Right cardiac atrium (tissue), 5 donors: ENCODE measurements at regions not wholly inside any gene's neighbourhood (a gene's known extent, or its start where the extent isn't known, plus 50 kb on each side); places are given as distances from the start of the nearest gene placed in this dataset.

Experiments
- ATAC-seq, 2 donors: fragments of 200-7000 bp; cut with Tn5 transposase; one replicate each; pipeline versions ENCODE4 v1.8.0 to v1.9.1; 2020; ENCODE audit warnings: moderate library complexity in 2 of 2, mild to moderate bottlenecking in 1 of 2
- DNase-seq, 3 donors: peaks; one replicate each; pipeline ENCODE4 v3.0.0-alpha.2; 2020
- H3K27ac ChIP-seq: one replicate; pipeline ENCODE4 v1.5.1; 2013; ENCODE audit warnings: mild to moderate bottlenecking, low read length, control low read depth, moderate library complexity
- H3K27me3 ChIP-seq: one replicate; pipeline ENCODE4 v1.6.1; 2013; ENCODE audit not compliant: control insufficient read depth, insufficient read depth
- H3K4me1 ChIP-seq: one replicate; pipeline ENCODE4 v1.6.1; 2013; ENCODE audit warnings: low read length; ENCODE audit not compliant: control insufficient read depth, insufficient read depth
- H3K4me3 ChIP-seq: one replicate; pipeline ENCODE4 v1.5.1; 2013; ENCODE audit warnings: low read length, control low read depth
- H3K9me3 ChIP-seq: one replicate; pipeline ENCODE4 v1.6.1; 2013; ENCODE audit warnings: low read length; ENCODE audit not compliant: control insufficient read depth
- WGBS: extraction: QIAGEN DNeasy Blood & Tissue Kit; methylation state at CpG from one replicate; pipeline ENCODE4 v1.1.7; 2013; 5-methylcytosine and 5-hydroxymethylcytosine counted together
- intact Hi-C, 4 donors: fragments of 100-400 bp; cut with DNase I; formaldehyde crosslinking; loops; one replicate each; pipeline versions ENCODE4 v1.11.0 to v1.14.0; 2022 to 2023
- donor health status: healthy with polysubstance abuse.
- donor health status: DM: no; HTN: yes; CAD: no.
- donor health status: DM: no; HTN: no; CAD: no.
- donor health status: DM: no; HTN: yes; CAD: no; lungs with severe emphysema.
- donor health status: DM: yes; HTN: yes; CAD: no.

- Histone ChIP-seq H3K4me1 (peaks cover 12% of the 10 kb centered on the region), H3K27ac (no peak overlapping the region), H3K9me3 (no peaks in the 10 kb centered on the region), H3K27me3 (no peaks in the 10 kb centered on the region), H3K4me3 (no peak overlapping the region)
- DNase-seq (no peak), ATAC-seq (no peak)
- 98% methylated on average over 3 of the region's 3 CpGs for WGBS
- intact Hi-C loops: no loop called here
These were observed 128.4 kb upstream of the COL21A1 start for GRCh38 chr6:56375806-56376205.

GRCh38 chr6:56374841-56375369 is 127.5 kb upstream of the COL21A1 start:
- ATAC-seq: peak; percentile 78 to 88
- Histone ChIP-seq H3K4me3 (no peak overlapping the region), H3K4me1 (peaks cover 12% of the 10 kb centered on the region), H3K27me3 (no peaks in the 10 kb centered on the region), H3K27ac (no peak overlapping the region), H3K9me3 (no peaks in the 10 kb centered on the region)
- WGBS: 43% methylated on average over 4 of the region's 4 CpGs
- DNase-seq: peak; percentile 28 to 66 (median 50)
- intact Hi-C loops: no loop called here

- 57% methylated on average over 3 of the region's 3 CpGs for WGBS
- DNase-seq (no peak), ATAC-seq (no peak)
- peaks cover 12% of the 10 kb centered on the region for H3K4me1 ChIP-seq
- H3K27ac ChIP-seq: no peak overlapping the region
- intact Hi-C loops: no loop called here
- no peaks in the 10 kb centered on the region for H3K9me3 ChIP-seq
- no peaks in the 10 kb centered on the region for H3K27me3 ChIP-seq
- no peak overlapping the region for H3K4me3 ChIP-seq
These were observed 125.1 kb upstream of the COL21A1 start for GRCh38 chr6:56372406-56372995.

- 30% methylated on average over 2 of the region's 2 CpGs for WGBS
- DNase-seq (no peak), ATAC-seq (peak; percentile 72 to 90)
- no peaks in the 10 kb centered on the region for H3K27me3 ChIP-seq
- H3K27ac ChIP-seq: peak overlapping the region; percentile 58
- H3K4me1 ChIP-seq: peaks cover 14% of the 10 kb centered on the region
- no peaks in the 10 kb centered on the region for H3K9me3 ChIP-seq
- H3K4me3 ChIP-seq: no peak overlapping the region
- intact Hi-C loops: no loop called here
These were observed 123.3 kb upstream of the COL21A1 start for GRCh38 chr6:56370561-56371211.

- Histone ChIP-seq H3K27ac (peak overlapping the region; percentile 48), H3K27me3 (no peaks in the 10 kb centered on the region), H3K4me3 (no peak overlapping the region), H3K9me3 (no peaks in the 10 kb centered on the region), H3K4me1 (peaks cover 14% of the 10 kb centered on the region)
- intact Hi-C loops: no loop called here
- 54% methylated on average over 10 of the region's 10 CpGs for WGBS
- peak; percentile 52 to 81 for ATAC-seq
- peak; percentile 33 to 65 (median 64) for DNase-seq
These were observed 122.8 kb upstream of the COL21A1 start for GRCh38 chr6:56370127-56370540.

GRCh38 chr6:56368491-56368890 is 121.1 kb upstream of the COL21A1 start:
- H3K27ac ChIP-seq: no peak overlapping the region

GRCh38 chr6:56366141-56366852 is 118.9 kb upstream of the COL21A1 start:
- intact Hi-C loops: loop anchor here in 1 of 4 donors (10.0 kb wide), 1 partner anchor 99 kb away; no protein-coding TSS in a partner anchor
- WGBS: 66% methylated on average over 6 of the region's 6 CpGs
- no peaks in the 10 kb centered on the region for H3K9me3 ChIP-seq
- no peak overlapping the region for H3K4me3 ChIP-seq
- ATAC-seq (peak in 1 of 2 donors; percentile 20), DNase-seq (no peak)
- H3K27me3 ChIP-seq: no peaks in the 10 kb centered on the region
- no peak overlapping the region for H3K27ac ChIP-seq
- H3K4me1 ChIP-seq: peaks cover 5% of the 10 kb centered on the region

More at GRCh38 chr6:56368491-56368890, 121.1 kb upstream of the COL21A1 start:
- H3K9me3 ChIP-seq: no peaks in the 10 kb centered on the region
- no peaks in the 10 kb centered on the region for H3K27me3 ChIP-seq
- WGBS: 40% methylated on average over 3 of the region's 3 CpGs
- intact Hi-C loops: loop anchor here in 1 of 4 donors (10.0 kb wide), 1 partner anchor 96 kb away; no protein-coding TSS in a partner anchor
- no peak overlapping the region for H3K4me3 ChIP-seq
- peaks cover 14% of the 10 kb centered on the region for H3K4me1 ChIP-seq
- ATAC-seq (peak in 1 of 2 donors; percentile 31), DNase-seq (no peak)

- no peak overlapping the region for H3K4me3 ChIP-seq
- no peaks in the 10 kb centered on the region for H3K27me3 ChIP-seq
- 66% methylated on average over 2 of the region's 2 CpGs for WGBS
- DNase-seq (no peak), ATAC-seq (no peak)
- intact Hi-C loops: loop anchor here in 3 of 4 donors (5.0 to 10.0 kb wide), 3 partner anchors 100 to 227 kb away; no protein-coding TSS in a partner anchor
- H3K27ac ChIP-seq: no peak overlapping the region
- peaks cover 3% of the 10 kb centered on the region for H3K4me1 ChIP-seq
- H3K9me3 ChIP-seq: no peaks in the 10 kb centered on the region
These were observed 117.5 kb upstream of the COL21A1 start for GRCh38 chr6:56364827-56365339.

- intact Hi-C loops: loop anchor here in 3 of 4 donors (5.0 to 10.0 kb wide), 3 partner anchors 100 to 228 kb away; no protein-coding TSS in a partner anchor
- Histone ChIP-seq H3K27ac (no peak overlapping the region), H3K9me3 (no peaks in the 10 kb centered on the region), H3K4me1 (peaks cover 3% of the 10 kb centered on the region), H3K27me3 (no peaks in the 10 kb centered on the region), H3K4me3 (no peak overlapping the region)
- DNase-seq (no peak), ATAC-seq (no peak)
These were observed 117.0 kb upstream of the COL21A1 start for GRCh38 chr6:56364431-56364826.

GRCh38 chr6:56363796-56364430 is 116.5 kb upstream of the COL21A1 start:
- no peaks in the 10 kb centered on the region for H3K9me3 ChIP-seq
- DNase-seq (no peak), ATAC-seq (no peak)
- H3K4me3 ChIP-seq: no peak overlapping the region
- peaks cover 3% of the 10 kb centered on the region for H3K4me1 ChIP-seq
- intact Hi-C loops: loop anchor here in 3 of 4 donors (5.0 to 10.0 kb wide), 3 partner anchors 101 to 228 kb away; no protein-coding TSS in a partner anchor
- H3K27ac ChIP-seq: no peak overlapping the region
- 89% methylated on average over 5 of the region's 5 CpGs for WGBS
- H3K27me3 ChIP-seq: no peaks in the 10 kb centered on the region
